NB4 (cell line): ENCODE measurements at regions not wholly inside any gene's neighbourhood (a gene's known extent, or its start where the extent isn't known, plus 50 kb on each side); places are given as distances from the start of the nearest gene placed in this dataset.

Experiments
- DNase-seq: peaks from one replicate; pipeline ENCODE4 v3.0.0; 2010; ENCODE audit warnings: low read depth
- H3K4me3 ChIP-seq: one replicate; pipeline ENCODE4 v1.5.1; 2011; ENCODE audit warnings: mild to moderate bottlenecking, low read depth, low read length, moderate library complexity
- MYC ChIP-seq: IDR thresholded peaks from 2 replicates; pipeline ENCODE4 v1.6.1; 2011; ENCODE audit warnings: low read depth, low read length
- POLR2A ChIP-seq: IDR thresholded peaks from 2 replicates; pipeline ENCODE4 v1.6.1; 2011; ENCODE audit warnings: mild to moderate bottlenecking; ENCODE audit not compliant: insufficient read length; ENCODE audit errors: extremely low read depth
- TF ChIP-seq, protein P1 (sequence below): IDR thresholded peaks from one replicate; pipeline ENCODE4 v1.5.1; 2012; ENCODE audit warnings: low read depth, low read length
- TF ChIP-seq, protein P2 (sequence below): IDR thresholded peaks from 2 replicates; pipeline ENCODE4 v1.6.1; 2011; ENCODE audit warnings: low read depth, low read length

DNA sequence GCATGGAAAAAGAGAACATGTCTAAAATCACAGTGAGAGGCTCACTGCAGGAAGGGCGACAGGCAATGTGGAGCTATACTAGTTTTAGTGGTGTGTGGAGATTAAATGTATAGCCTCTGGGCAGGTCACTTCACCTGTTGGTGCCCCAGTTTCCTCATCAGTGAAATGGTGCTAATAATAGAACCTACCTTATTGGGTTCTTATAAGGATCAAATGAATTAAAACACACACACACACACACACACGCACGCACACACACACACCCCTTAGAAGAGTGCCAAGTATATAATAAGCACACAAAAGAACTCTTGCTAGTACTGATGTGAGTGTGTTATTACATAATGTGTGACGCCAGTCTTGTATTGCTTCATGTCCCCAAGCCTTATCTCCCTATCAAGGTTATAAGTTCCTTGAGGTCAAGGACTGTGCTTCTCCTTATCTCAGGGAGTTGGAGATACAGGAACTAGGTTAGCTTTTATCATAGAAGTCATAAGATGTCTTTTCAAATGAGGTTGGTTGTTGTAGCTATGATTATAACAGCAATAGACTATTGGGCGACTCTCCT lies 98.0 kb upstream of the CXCR4 start:
- no peak overlapping the region for H3K4me3 ChIP-seq
- TF ChIP-seq, protein P1, sequence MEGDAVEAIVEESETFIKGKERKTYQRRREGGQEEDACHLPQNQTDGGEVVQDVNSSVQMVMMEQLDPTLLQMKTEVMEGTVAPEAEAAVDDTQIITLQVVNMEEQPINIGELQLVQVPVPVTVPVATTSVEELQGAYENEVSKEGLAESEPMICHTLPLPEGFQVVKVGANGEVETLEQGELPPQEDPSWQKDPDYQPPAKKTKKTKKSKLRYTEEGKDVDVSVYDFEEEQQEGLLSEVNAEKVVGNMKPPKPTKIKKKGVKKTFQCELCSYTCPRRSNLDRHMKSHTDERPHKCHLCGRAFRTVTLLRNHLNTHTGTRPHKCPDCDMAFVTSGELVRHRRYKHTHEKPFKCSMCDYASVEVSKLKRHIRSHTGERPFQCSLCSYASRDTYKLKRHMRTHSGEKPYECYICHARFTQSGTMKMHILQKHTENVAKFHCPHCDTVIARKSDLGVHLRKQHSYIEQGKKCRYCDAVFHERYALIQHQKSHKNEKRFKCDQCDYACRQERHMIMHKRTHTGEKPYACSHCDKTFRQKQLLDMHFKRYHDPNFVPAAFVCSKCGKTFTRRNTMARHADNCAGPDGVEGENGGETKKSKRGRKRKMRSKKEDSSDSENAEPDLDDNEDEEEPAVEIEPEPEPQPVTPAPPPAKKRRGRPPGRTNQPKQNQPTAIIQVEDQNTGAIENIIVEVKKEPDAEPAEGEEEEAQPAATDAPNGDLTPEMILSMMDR, result no peak
- TF ChIP-seq POLR2A (no peak), MYC (no peak)
- TF ChIP-seq, protein P2, sequence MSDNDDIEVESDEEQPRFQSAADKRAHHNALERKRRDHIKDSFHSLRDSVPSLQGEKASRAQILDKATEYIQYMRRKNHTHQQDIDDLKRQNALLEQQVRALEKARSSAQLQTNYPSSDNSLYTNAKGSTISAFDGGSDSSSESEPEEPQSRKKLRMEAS, result no peak
- DNase-seq, result peak; percentile 93

DNA sequence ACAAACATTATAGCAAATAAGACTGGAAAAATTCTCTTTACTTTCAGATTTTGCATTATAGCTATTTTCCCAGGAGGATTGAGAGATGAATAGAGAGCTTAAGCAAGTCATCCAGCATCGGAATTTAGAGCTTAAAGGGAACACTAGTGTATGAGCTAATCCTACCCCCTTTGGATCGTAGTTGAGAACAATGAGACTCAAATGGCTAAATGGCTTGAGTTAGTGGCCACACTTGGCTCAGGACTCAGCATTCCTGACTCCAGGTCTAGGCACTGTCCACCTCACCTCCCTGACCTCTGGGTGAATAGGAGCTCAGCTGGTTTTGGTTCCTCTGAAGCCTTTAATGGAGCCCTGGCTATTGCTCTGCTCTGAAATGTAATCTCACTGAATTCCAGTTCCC lies 97.5 kb upstream of the CXCR4 start:
- TF ChIP-seq, protein P2, result no peak
- TF ChIP-seq MYC (no peak), POLR2A (no peak)
- TF ChIP-seq, protein P1, result no peak
- no peak overlapping the region for H3K4me3 ChIP-seq
- DNase-seq, result no peak

DNA sequence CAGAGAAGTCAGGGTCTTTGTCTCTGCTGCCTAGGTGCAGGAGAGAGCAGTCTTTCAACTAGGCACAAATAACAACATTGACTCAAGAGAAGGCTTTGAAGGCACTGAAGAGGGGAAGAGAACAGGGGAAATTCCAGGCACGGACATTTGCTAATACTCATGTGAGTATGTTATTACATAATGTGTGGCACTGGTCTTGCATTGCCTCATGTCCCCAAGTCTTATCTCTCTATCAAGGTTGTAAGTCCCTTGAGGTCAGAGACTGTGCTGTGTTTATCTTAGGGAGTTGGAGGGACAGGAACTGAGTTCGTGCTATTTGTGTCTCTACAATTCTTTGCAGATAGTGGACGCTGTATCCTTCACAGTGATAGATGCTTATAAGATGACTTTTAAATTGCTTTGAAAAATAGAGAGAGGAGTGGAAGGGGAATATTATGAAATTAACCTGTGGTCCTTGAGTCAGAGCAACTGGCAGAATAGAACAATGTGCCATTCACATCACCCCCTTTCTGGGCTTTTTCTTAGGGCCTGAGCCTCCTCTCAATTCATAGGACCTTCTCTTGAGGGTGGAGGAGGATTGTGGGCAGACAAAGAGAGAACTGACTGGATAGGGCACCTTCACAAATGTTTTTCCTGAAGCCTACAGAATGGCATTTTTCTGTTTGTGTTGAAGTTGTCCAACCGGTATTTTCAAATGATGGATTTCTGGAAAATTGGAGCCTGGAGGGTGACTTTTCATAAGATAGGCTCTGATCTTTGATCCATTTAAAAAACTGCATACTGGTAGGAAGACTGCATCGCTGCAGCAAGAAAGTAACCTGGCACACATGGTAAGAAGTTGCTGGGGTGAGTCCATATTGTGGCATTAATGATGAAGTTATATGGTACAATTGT lies 96.6 kb upstream of the CXCR4 start:
- peak; percentile 98 for DNase-seq

DNA sequence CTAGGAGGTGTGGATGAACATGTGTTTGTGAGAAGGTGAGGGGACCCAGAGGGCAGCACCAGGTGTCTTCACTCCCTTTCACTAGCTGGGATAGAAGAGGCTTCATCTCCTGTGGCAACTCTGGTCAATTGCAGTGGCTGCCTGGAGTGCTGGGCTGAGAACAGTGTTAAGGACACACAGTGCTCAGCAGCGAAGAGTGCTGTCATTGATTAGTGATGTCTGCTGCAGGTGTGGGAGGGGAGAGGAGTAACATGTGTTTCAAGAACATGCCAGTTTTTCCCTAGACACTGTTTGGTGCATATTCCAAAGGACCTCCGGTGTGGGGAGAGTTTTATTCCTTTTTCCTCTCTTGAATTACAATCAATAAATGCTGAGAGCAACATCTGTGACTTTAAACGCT lies 95.9 kb upstream of the CXCR4 start:
- DNase-seq, result peak; percentile 34
- TF ChIP-seq POLR2A (no peak), MYC (no peak)
- TF ChIP-seq, protein P1, result no peak
- TF ChIP-seq, protein P2, result no peak
- H3K4me3 ChIP-seq, result no peak overlapping the region

More for the DNA sequence above, 96.6 kb upstream of the CXCR4 start:
- H3K4me3 ChIP-seq, result no peak overlapping the region
- TF ChIP-seq, protein P1, result peak; percentile 26
- no peak for TF ChIP-seq POLR2A
- peak; percentile 69 for TF ChIP-seq MYC
- TF ChIP-seq, protein P2, result 0 out of 2 replicates have a peak, but pooled peaks have one; percentile 23

DNA sequence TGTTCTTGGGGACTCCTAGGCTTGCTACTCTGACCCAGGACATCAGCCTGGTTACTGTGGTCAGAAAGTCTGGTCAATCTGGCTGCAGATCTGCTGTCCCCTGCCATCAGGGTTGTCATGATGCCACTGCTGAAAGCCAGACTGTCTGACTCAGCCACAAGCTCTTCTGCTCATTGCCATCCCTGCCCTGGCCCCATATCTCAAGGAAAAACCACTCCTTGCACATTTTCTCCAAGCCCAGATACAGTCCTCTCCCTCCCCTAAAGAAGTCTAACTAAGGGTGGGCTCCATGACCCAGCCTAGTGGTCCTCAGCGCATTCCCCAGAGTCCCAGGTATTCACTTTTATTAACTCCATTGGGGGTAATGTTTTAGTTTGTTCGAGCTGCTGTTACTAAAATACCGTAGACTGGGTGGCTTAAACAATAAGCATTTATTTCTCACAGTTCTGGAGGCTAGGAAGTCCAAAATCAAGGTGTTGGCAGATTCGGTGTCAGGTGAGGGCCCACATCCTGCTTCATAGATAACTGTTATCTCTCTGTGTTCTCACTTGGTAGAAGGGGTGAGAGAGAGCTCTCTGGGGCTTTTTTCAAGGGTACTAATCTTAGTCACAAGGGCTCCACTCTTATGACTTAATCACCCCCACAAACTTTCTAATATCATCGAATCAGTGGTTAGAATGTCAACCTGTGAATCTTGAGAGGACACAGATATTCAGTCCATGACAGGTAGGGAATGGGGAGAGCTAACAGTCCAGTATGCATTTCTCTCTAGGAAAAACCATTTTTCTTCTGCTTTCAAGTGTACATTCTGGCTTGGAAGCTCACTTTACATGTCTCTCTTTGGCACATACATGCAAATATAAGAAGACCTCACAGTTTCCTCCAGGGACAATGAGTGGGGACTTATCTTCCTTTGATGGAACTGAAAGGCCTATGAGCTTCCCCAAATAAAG lies 94.8 kb upstream of the CXCR4 start:
- TF ChIP-seq MYC (no peak), POLR2A (no peak)
- TF ChIP-seq, protein P1, result no peak
- TF ChIP-seq, protein P2, result no peak
- DNase-seq, result peak; percentile 48
- H3K4me3 ChIP-seq, result no peak overlapping the region
